ENCODE measurements at regions not wholly inside any gene's neighbourhood (a gene's known extent, or its start where the extent isn't known, plus 50 kb on each side); places are given as distances from the start of the nearest gene placed in this dataset.
"Not testable (repeated sequence)": the region's sequence is repeated elsewhere in the genome, so short reads cannot be mapped to it uniquely, and the experiment has no call there.

DNA sequence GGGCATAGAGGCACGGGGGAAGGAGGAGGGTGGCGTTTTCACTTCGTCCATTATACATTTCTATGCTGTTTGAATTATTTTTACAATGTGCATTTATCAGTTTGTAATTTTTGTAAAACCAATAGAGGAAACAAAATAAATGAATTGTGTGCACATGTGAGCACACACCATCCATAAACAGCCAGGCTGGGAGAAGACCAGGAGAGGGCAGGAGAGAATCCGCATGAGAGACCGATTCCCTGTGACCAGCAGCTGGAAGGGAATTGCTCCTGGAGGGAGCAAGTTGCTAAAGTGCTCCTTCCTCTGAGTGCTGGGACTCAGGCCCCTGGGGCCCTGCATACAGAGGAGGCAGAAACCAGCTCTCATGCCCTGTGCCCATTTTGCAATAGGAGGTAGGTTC is 126.0 kb downstream of the ABCC12 start:
- H3K27me3 ChIP-seq (ENCODE audit: control insufficient read depth, insufficient read depth, low read length) = no peaks in the 10 kb centered on the region
- H3K36me3 ChIP-seq (ENCODE audit: control insufficient read depth, insufficient read depth, low read length) = no peaks in the 10 kb centered on the region
- TF ChIP-seq, protein P1, sequence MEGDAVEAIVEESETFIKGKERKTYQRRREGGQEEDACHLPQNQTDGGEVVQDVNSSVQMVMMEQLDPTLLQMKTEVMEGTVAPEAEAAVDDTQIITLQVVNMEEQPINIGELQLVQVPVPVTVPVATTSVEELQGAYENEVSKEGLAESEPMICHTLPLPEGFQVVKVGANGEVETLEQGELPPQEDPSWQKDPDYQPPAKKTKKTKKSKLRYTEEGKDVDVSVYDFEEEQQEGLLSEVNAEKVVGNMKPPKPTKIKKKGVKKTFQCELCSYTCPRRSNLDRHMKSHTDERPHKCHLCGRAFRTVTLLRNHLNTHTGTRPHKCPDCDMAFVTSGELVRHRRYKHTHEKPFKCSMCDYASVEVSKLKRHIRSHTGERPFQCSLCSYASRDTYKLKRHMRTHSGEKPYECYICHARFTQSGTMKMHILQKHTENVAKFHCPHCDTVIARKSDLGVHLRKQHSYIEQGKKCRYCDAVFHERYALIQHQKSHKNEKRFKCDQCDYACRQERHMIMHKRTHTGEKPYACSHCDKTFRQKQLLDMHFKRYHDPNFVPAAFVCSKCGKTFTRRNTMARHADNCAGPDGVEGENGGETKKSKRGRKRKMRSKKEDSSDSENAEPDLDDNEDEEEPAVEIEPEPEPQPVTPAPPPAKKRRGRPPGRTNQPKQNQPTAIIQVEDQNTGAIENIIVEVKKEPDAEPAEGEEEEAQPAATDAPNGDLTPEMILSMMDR (IDR thresholded peaks at IDR 0.05; ENCODE audit: insufficient read depth, low read length, poor library complexity, severe bottlenecking) = no peak
- DNase-seq (ENCODE audit: low read depth) = no peak
- no peak overlapping the region for H3K4me3 ChIP-seq (ENCODE audit: low read depth, low read length)

GRCh38 chr16:48025359-48025758 is 130.4 kb downstream of the ABCC12 start:
- Histone ChIP-seq H3K36me3 (ENCODE audit: control insufficient read depth, insufficient read depth, low read length) (no peaks in the 10 kb centered on the region), H3K4me3 (ENCODE audit: low read depth, low read length) (no peak overlapping the region), H3K27me3 (ENCODE audit: control insufficient read depth, insufficient read depth, low read length) (no peaks in the 10 kb centered on the region)
- TF ChIP-seq, protein P1 (IDR thresholded peaks at IDR 0.05; ENCODE audit: insufficient read depth, low read length, poor library complexity, severe bottlenecking) = no peak
- DNase-seq (ENCODE audit: low read depth) = no peak

GRCh38 chr16:48024042-48024441 is 131.8 kb downstream of the ABCC12 start:
- TF ChIP-seq, protein P1 (IDR thresholded peaks at IDR 0.05; ENCODE audit: insufficient read depth, low read length, poor library complexity, severe bottlenecking) = no peak
- no peaks in the 10 kb centered on the region for H3K36me3 ChIP-seq (ENCODE audit: control insufficient read depth, insufficient read depth, low read length)
- DNase-seq (ENCODE audit: low read depth) = no peak
- H3K4me3 ChIP-seq (ENCODE audit: low read depth, low read length) = no peak overlapping the region
- no peaks in the 10 kb centered on the region for H3K27me3 ChIP-seq (ENCODE audit: control insufficient read depth, insufficient read depth, low read length)

DNA sequence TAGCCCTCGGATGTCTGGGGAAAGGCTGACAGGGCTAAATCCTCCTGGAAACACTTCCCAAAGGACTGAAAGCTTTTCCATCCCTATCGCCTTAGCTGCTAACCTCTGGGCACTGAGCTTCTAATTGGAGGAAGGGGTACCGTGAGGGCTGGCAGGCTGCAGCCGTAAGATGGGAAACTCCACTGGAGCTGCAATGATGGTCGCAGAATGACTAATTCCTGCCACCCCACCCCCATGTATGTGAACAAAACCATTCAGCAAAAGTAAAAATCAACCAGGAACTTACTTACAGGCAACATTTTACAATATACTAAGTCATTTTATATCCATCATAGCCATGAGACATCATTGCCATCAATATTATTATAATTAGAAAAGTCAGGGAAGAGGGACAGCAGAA is 133.3 kb downstream of the ABCC12 start:
- Histone ChIP-seq H3K4me3 (ENCODE audit: low read depth, low read length) (no peak overlapping the region), H3K27me3 (ENCODE audit: control insufficient read depth, insufficient read depth, low read length) (no peaks in the 10 kb centered on the region), H3K36me3 (ENCODE audit: control insufficient read depth, insufficient read depth, low read length) (no peaks in the 10 kb centered on the region)
- DNase-seq (ENCODE audit: low read depth) = no peak
- TF ChIP-seq, protein P1 (IDR thresholded peaks at IDR 0.05; ENCODE audit: insufficient read depth, low read length, poor library complexity, severe bottlenecking) = no peak

DNA sequence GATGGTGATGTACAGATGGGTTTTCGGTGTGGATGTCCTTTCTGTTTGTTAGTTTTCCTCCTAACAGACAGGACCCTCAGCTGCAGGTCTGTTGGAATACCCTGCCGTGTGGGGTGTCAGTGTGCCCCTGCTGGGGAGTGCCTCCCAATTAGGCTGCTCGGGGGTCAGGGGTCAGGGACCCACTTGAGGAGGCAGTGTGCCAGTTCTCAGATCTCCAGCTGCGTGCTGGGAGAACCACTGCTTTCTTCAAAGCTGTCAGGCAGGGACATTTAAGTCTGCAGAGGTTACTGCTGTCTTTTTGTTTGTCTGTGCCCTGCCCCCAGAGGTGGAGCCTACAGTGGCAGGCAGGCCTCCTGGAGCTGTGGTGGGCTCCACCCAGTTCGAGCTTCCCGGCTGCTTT is 135.2 kb downstream of the ABCC12 start:
- not testable (repeated sequence) for H3K27me3 ChIP-seq (ENCODE audit: control insufficient read depth, insufficient read depth, low read length); DNase-seq (ENCODE audit: low read depth); H3K36me3 ChIP-seq (ENCODE audit: control insufficient read depth, insufficient read depth, low read length); H3K4me3 ChIP-seq (ENCODE audit: low read depth, low read length)

GRCh38 chr16:48014349-48015135 is 141.3 kb downstream of the ABCC12 start:
- H3K36me3 ChIP-seq (ENCODE audit: control insufficient read depth, insufficient read depth, low read length) = no peaks in the 10 kb centered on the region
- no peaks in the 10 kb centered on the region for H3K27me3 ChIP-seq (ENCODE audit: control insufficient read depth, insufficient read depth, low read length)
- no peak overlapping the region for H3K4me3 ChIP-seq (ENCODE audit: low read depth, low read length)
- DNase-seq (ENCODE audit: low read depth) = peak; percentile 96
- TF ChIP-seq, protein P1 (IDR thresholded peaks at IDR 0.05; ENCODE audit: insufficient read depth, low read length, poor library complexity, severe bottlenecking) = no peak

Measured in kidney epithelial cell (primary cell).